ENCODE measurements at regions not wholly inside any gene's neighbourhood (a gene's known extent, or its start where the extent isn't known, plus 50 kb on each side); places are given as distances from the start of the nearest gene placed in this dataset.

GRCh38 chr4:63430105-63430504 lies 979.1 kb downstream of the TECRL start (continued):
- TF ChIP-seq, protein P1, sequence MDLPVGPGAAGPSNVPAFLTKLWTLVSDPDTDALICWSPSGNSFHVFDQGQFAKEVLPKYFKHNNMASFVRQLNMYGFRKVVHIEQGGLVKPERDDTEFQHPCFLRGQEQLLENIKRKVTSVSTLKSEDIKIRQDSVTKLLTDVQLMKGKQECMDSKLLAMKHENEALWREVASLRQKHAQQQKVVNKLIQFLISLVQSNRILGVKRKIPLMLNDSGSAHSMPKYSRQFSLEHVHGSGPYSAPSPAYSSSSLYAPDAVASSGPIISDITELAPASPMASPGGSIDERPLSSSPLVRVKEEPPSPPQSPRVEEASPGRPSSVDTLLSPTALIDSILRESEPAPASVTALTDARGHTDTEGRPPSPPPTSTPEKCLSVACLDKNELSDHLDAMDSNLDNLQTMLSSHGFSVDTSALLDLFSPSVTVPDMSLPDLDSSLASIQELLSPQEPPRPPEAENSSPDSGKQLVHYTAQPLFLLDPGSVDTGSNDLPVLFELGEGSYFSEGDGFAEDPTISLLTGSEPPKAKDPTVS (IDR thresholded peaks at IDR 0.05; ENCODE audit: low read depth, low read length), result no peak

DNA sequence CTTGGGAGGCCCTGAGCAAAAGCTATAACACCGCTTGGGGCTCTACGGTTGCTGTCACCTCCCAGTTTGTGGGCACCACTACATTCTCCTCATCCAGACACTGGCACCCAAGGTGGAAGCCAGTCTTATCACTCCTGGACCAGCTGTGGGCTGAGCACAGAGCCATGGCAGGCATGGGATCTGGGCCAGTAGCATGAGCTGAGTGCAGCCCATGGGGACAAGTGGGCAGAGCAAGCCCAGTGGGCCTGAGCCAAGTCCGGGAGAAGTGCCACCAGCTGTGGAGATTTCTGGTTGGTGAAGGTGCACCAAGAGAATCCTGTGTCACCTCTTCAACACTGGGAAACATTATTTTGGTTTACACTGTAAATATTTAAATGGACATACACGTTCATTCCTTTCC lies 1013.0 kb downstream of the TECRL start:
- in situ Hi-C loops (cut with MboI), result no loop called here
- WGBS (ENCODE audit: insufficient coverage, insufficient replicate concordance, low lambda C conversion rate, missing lambda C conversion rate), result 17% methylated on average over 4 of the region's 4 CpGs

More for the DNA sequence above, 1013.0 kb downstream of the TECRL start:
- Histone ChIP-seq H3K4me1 (ENCODE audit: control insufficient read depth, insufficient read depth, low read length) (no peaks in the 10 kb centered on the region), H4K20me1 (ENCODE audit: control insufficient read depth, insufficient read depth) (no peaks in the 10 kb centered on the region), H3K9me3 (replicated peaks; ENCODE audit: control insufficient read depth, insufficient read depth, low read length) (no peaks in the 10 kb centered on the region), H3K79me2 (ENCODE audit: control insufficient read depth, insufficient read depth, low read length) (no peaks in the 10 kb centered on the region), H3K27ac (ENCODE audit: control insufficient read depth, insufficient read depth) (no peak overlapping the region), H2AFZ (ENCODE audit: control insufficient read depth, low read depth, low read length) (no peak overlapping the region), H3K4me2 (ENCODE audit: control insufficient read depth, insufficient read depth) (no peak overlapping the region), H3K4me3 (no peak overlapping the region), H3K27me3 (replicated peaks in 1 of 2; ENCODE audit: control insufficient read depth in 2 of 2, insufficient read depth in 2 of 2, low read length in 1 of 2) (no peaks in the 10 kb centered on the region), H3K9ac (ENCODE audit: control insufficient read depth, insufficient read depth, low read length) (no peak overlapping the region), H3K36me3 (ENCODE audit: control insufficient read depth in 2 of 2, insufficient read depth in 2 of 2, low read length in 1 of 2) (no peaks in the 10 kb centered on the region)
- CTCF ChIA-PET, result interaction anchor here (1.1 kb wide), 1 partner anchor 10 kb away, joined by 3 read pairs; no protein-coding TSS in a partner anchor
- POLR2A ChIA-PET, result no interaction called here
- TF ChIP-seq NFYA (IDR thresholded peaks at IDR 0.05; ENCODE audit: borderline replicate concordance, low read depth, low read length) (no peak), NFXL1 (IDR thresholded peaks at IDR 0.05; ENCODE audit: borderline replicate concordance) (no peak), LARP7 (IDR thresholded peaks at IDR 0.05) (no peak), EED (IDR thresholded peaks at IDR 0.05; ENCODE audit: low read depth) (no peak), MYC (IDR thresholded peaks at IDR 0.05; ENCODE audit: insufficient read depth, insufficient read length, insufficient replicate concordance, low read length, severe bottlenecking) (no peak), ZNF217 (IDR thresholded peaks at IDR 0.05) (no peak), DPF2 (IDR thresholded peaks at IDR 0.05) (no peak), GABPA (IDR thresholded peaks at IDR 0.05; ENCODE audit: low read depth) (no peak), ZNF384 (IDR thresholded peaks at IDR 0.05; ENCODE audit: borderline replicate concordance, low read depth, low read length) (no peak), SMC3 (IDR thresholded peaks at IDR 0.05; ENCODE audit: borderline replicate concordance, low read length) (no peak), ZNF207 (IDR thresholded peaks at IDR 0.05; ENCODE audit: borderline replicate concordance) (no peak), BRCA1 (IDR thresholded peaks at IDR 0.05; ENCODE audit: low read depth, low read length) (no peak), IKZF1 (conservative IDR thresholded peaks at IDR 0.05) (no peak), CREM (IDR thresholded peaks at IDR 0.05; ENCODE audit: low read depth) (no peak)
- TF ChIP-seq, protein P2, sequence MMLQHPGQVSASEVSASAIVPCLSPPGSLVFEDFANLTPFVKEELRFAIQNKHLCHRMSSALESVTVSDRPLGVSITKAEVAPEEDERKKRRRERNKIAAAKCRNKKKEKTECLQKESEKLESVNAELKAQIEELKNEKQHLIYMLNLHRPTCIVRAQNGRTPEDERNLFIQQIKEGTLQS (IDR thresholded peaks at IDR 0.05; ENCODE audit: borderline replicate concordance, extremely low read depth, low read depth, low read length), result no peak
- TF ChIP-seq, protein P3, sequence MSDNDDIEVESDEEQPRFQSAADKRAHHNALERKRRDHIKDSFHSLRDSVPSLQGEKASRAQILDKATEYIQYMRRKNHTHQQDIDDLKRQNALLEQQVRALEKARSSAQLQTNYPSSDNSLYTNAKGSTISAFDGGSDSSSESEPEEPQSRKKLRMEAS (IDR thresholded peaks at IDR 0.05; ENCODE audit: low read depth, low read length), result no peak
- TF ChIP-seq, protein P4, sequence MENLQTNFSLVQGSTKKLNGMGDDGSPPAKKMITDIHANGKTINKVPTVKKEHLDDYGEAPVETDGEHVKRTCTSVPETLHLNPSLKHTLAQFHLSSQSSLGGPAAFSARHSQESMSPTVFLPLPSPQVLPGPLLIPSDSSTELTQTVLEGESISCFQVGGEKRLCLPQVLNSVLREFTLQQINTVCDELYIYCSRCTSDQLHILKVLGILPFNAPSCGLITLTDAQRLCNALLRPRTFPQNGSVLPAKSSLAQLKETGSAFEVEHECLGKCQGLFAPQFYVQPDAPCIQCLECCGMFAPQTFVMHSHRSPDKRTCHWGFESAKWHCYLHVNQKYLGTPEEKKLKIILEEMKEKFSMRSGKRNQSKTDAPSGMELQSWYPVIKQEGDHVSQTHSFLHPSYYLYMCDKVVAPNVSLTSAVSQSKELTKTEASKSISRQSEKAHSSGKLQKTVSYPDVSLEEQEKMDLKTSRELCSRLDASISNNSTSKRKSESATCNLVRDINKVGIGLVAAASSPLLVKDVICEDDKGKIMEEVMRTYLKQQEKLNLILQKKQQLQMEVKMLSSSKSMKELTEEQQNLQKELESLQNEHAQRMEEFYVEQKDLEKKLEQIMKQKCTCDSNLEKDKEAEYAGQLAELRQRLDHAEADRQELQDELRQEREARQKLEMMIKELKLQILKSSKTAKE (IDR thresholded peaks at IDR 0.05; ENCODE audit: low read depth, poor library complexity, severe bottlenecking), result no peak
- TF ChIP-seq, protein P5, sequence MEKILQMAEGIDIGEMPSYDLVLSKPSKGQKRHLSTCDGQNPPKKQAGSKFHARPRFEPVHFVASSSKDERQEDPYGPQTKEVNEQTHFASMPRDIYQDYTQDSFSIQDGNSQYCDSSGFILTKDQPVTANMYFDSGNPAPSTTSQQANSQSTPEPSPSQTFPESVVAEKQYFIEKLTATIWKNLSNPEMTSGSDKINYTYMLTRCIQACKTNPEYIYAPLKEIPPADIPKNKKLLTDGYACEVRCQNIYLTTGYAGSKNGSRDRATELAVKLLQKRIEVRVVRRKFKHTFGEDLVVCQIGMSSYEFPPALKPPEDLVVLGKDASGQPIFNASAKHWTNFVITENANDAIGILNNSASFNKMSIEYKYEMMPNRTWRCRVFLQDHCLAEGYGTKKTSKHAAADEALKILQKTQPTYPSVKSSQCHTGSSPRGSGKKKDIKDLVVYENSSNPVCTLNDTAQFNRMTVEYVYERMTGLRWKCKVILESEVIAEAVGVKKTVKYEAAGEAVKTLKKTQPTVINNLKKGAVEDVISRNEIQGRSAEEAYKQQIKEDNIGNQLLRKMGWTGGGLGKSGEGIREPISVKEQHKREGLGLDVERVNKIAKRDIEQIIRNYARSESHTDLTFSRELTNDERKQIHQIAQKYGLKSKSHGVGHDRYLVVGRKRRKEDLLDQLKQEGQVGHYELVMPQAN (conservative IDR thresholded peaks at IDR 0.05), result no peak
- no peak for ATAC-seq
- DNase-seq (ENCODE audit: low read depth, low spot score), result no peak
- intact Hi-C loops (cut with micrococcal nuclease; ENCODE audit: unreplicated experiment), result no loop called here
- no peak for FAIRE-seq
- SMC1A ChIA-PET (ENCODE audit: uncharacterized antibody, unreplicated experiment), result no interaction called here
- RAD21 ChIA-PET (ENCODE audit: unreplicated experiment), result no interaction called here
- BruUV-seq (replicated peaks), result no TSS peak

Measured in GM12878 (cell line).